HG02885 (cell line): ENCODE measurements at regions not wholly inside any gene's neighbourhood (a gene's known extent, or its start where the extent isn't known, plus 50 kb on each side); places are given as distances from the start of the nearest gene placed in this dataset.

Experiments used
- ATAC-seq: cut with Tn5 transposase; IDR thresholded peaks from one replicate; pipeline ENCODE4 v1.9.1; 2021; ENCODE audit warnings: mild to moderate bottlenecking; ENCODE audit not compliant: unreplicated experiment, poor library complexity

DNA sequence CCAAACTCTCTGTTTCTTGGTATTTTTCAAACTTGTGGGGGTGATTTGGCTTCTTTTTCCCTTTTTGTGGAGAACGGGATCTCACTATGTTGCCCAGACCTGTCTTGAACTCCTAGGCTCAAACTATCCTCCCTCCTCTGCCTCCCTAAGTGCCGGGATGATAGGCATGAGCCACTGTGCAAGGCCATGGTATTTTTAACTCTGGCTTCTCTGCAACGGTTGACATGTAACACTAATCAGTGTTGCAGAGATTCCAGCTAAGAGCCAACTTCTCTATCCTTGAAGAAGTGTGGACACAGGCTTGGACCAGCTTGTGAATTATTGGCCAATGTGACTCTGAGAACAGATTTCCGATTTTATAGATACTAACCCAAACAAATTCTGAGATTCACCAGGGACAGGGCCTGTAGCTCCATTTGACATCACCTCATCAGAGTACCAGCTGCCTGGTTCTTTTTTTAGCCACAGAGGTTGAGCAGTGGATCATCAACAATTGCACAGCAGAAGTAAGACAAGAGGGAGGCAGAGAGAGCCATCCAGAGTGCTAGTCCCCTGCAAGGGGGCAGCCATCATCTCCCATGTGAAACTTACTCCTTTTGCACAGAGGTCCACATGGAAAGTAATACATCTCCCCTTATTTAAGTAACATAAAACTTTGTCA, 98.1 kb upstream of the SYNPR start:
- ATAC-seq, result no peak

- no peak for ATAC-seq
Observed at GRCh38 chr3:63192248-63192647, 85.9 kb upstream of the SYNPR start.

- no peak for ATAC-seq
Observed at GRCh38 chr3:63193647-63194046, 84.5 kb upstream of the SYNPR start.

- no peak for ATAC-seq
Observed at GRCh38 chr3:63199606-63200005, 78.5 kb upstream of the SYNPR start.

- no peak for ATAC-seq
Observed at GRCh38 chr3:63202529-63202928, 75.6 kb upstream of the SYNPR start.

DNA sequence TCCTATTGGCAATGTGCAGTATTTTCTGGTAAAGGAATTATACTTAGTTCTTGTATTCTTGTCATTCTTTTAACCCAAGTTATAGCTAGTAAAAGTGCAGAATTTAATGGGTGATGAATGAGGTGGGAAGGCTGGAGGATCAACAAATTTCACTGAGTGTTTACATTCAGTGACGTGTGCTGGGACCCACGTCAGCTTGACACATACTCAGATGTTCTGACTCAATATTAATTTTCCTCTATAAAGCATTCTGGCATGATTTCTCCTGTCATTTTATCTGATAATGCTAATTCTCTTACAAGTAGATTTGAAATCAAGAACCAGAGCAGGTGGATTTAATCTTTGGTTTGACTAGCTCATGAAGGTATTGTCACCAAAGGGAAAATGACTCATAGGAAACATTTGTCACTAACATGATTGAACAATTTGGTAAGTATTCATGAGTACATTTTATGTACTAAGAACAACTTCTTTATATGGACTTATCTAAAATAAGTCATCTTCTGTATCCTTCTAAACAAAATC, 71.0 kb upstream of the SYNPR start:
- ATAC-seq, result no peak

- no peak for ATAC-seq
Observed at GRCh38 chr3:63228087-63228486, 50.0 kb upstream of the SYNPR start.
